HepG2 (cell line): ENCODE measurements at regions not wholly inside any gene's neighbourhood (a gene's known extent, or its start where the extent isn't known, plus 50 kb on each side); places are given as distances from the start of the nearest gene placed in this dataset.

ENCODE experiments used
- ATAC-seq: fragments of 200-7000 bp; cut with Tn5 transposase; 3 replicates; pipeline ENCODE4 v1.9.1; 2020; ENCODE audit warnings: mild to moderate bottlenecking, moderate library complexity
- BruUV-seq: library from RNA; stranded (reverse); fragments of 400-500 nt; replicated peaks from 2 replicates; lab custom pipeline; 2021; lab: Mats Ljungman, UMichigan
- CTCF ChIA-PET: fragments of 300-600 bp; formaldehyde crosslinking; extraction: SDS; loops from one replicate; lab custom pipeline; 2021; ENCODE audit warnings: low total read pairs, inconsistent platforms, low intra/inter-chr PET ratio; lab: Yijun Ruan, JAX
- POLR2A ChIA-PET: fragments of 350-600 bp; sonication (Branson Sonifier 250); formaldehyde crosslinking; loops from one replicate; lab custom pipeline; 2020; ENCODE audit warnings: antibody characterized with exemption, inconsistent platforms; lab: Yijun Ruan, JAX
- DNase-seq: peaks from one replicate; pipeline ENCODE4 v3.0.0-alpha.2; 2015; ENCODE audit warnings: low spot score
- FAIRE-seq: peaks from 3 replicates; lab custom pipeline; 2011; peaks lifted over from hg19 to GRCh38; lab: Jason Lieb, UNC
- H2AFZ ChIP-seq: one replicate; pipeline ENCODE4 v1.6.1; 2011; ENCODE audit warnings: low read length, inconsistent platforms
- H3K27ac ChIP-seq: fragments of 300-600 bp; 3 replicates; pipeline ENCODE4 v1.8.0; 2011; ENCODE audit warnings: mixed run types, mild to moderate bottlenecking, mixed read lengths, low read length, inconsistent platforms; ENCODE audit not compliant: insufficient read depth; ENCODE audit errors: extremely low read length
- H3K27me3 ChIP-seq, 2 experiments: fragments of 200-600 bp in 1 of 2; 2 replicates in 1 of 2; 3 replicates in 1 of 2; pipeline versions ENCODE4 v1.6.0 to v1.8.0; 2011; ENCODE audit warnings: low read length in 2 of 2, mild to moderate bottlenecking in 2 of 2, moderate library complexity in 2 of 2, inconsistent platforms in 1 of 2; ENCODE audit not compliant: insufficient read depth in 2 of 2, control insufficient read depth in 1 of 2
- H3K36me3 ChIP-seq, 2 experiments: fragments of 200-600 bp in 1 of 2; replicated peaks in 1 of 2; 2 replicates in 1 of 2; 3 replicates in 1 of 2; pipeline versions ENCODE4 v1.5.1 to v1.8.0; 2011; ENCODE audit warnings: low read length in 2 of 2, inconsistent platforms in 1 of 2; ENCODE audit not compliant: insufficient read depth in 2 of 2, control insufficient read depth in 1 of 2
- H3K4me1 ChIP-seq: 2 replicates; pipeline ENCODE4 v1.5.1; 2012; ENCODE audit warnings: low read length, inconsistent platforms; ENCODE audit not compliant: insufficient read depth
- H3K4me2 ChIP-seq: 2 replicates; pipeline ENCODE4 v1.6.0; 2011; ENCODE audit warnings: low read depth, low read length, inconsistent platforms
- H3K4me3 ChIP-seq, 3 experiments: fragments of 200-600 bp in 1 of 3; sonication (generic), shearing (Covaris generic) in 1 of 3; replicated peaks in 1 of 3; 2 replicates each; pipeline ENCODE4 v1.5.1; 2011 to 2016; ENCODE audit warnings: low read length in 3 of 3, inconsistent platforms in 2 of 3, low read depth in 2 of 3, mild to moderate bottlenecking in 2 of 3, control low read depth in 1 of 3, mixed read lengths in 1 of 3; ENCODE audit not compliant: insufficient read depth in 1 of 3
- H3K79me2 ChIP-seq: one replicate; pipeline ENCODE4 v1.6.1; 2011; ENCODE audit warnings: low read length, inconsistent platforms; ENCODE audit not compliant: insufficient read depth
- H3K9ac ChIP-seq: 2 replicates; pipeline ENCODE4 v1.6.0; 2011; ENCODE audit warnings: mild to moderate bottlenecking, low read depth, low read length, inconsistent platforms; ENCODE audit not compliant: insufficient read depth
- H3K9me3 ChIP-seq: 2 replicates; pipeline ENCODE4 v1.5.1; 2012; ENCODE audit warnings: mild to moderate bottlenecking, low read length
- H4K20me1 ChIP-seq: 2 replicates; pipeline ENCODE4 v1.6.0; 2011; ENCODE audit warnings: inconsistent platforms, mild to moderate bottlenecking, low read length, moderate library complexity; ENCODE audit not compliant: insufficient read depth
- ARID2 ChIP-seq: sonication (generic); formaldehyde crosslinking; IDR thresholded peaks from 2 replicates; pipeline ENCODE4 v1.8.1; 2022; ENCODE audit warnings: mild to moderate bottlenecking, missing genetic modification reagents, borderline replicate concordance
- CCAR2 ChIP-seq: fragments of 200-400 bp; formaldehyde crosslinking; optimal IDR thresholded peaks from 2 replicates; pipeline ENCODE3; 2018; ENCODE audit warnings: low read depth, mild to moderate bottlenecking, low read length, moderate library complexity
- ELF3 ChIP-seq: IDR thresholded peaks from 2 replicates; pipeline ENCODE4 v1.6.1; 2016; ENCODE audit warnings: missing genetic modification reagents, missing compliant biosample characterization
- FOSL1 ChIP-seq: sonication (generic); formaldehyde crosslinking; IDR thresholded peaks from 2 replicates; pipeline ENCODE4 v1.9.0; 2021; ENCODE audit warnings: missing genetic modification reagents, borderline replicate concordance
- HMGA1 ChIP-seq: sonication (generic); formaldehyde crosslinking; conservative IDR thresholded peaks from 2 replicates; pipeline ENCODE4 v1.4.0; 2020; ENCODE audit warnings: missing genetic modification reagents
- MXD1 ChIP-seq: sonication (generic); formaldehyde crosslinking; IDR thresholded peaks from 2 replicates; pipeline ENCODE4 v1.4.0; 2020; ENCODE audit warnings: mild to moderate bottlenecking, missing genetic modification reagents
- PRMT3 ChIP-seq: sonication (generic); formaldehyde crosslinking; IDR thresholded peaks from 2 replicates; pipeline ENCODE4 v1.8.1; 2022; ENCODE audit warnings: low read depth, mild to moderate bottlenecking, moderate library complexity, missing genetic modification reagents, borderline replicate concordance
- YEATS2 ChIP-seq: sonication (generic); formaldehyde crosslinking; IDR thresholded peaks from 2 replicates; pipeline ENCODE4 v1.4.0; 2020; ENCODE audit warnings: missing genetic modification reagents, borderline replicate concordance
- ZBTB46 ChIP-seq: sonication (generic); formaldehyde crosslinking; IDR thresholded peaks from 2 replicates; pipeline ENCODE4 v1.4.0; 2020; ENCODE audit warnings: mild to moderate bottlenecking, missing genetic modification reagents, borderline replicate concordance
- ZKSCAN1 ChIP-seq: fragments of 150-350 bp; IDR thresholded peaks from 2 replicates; pipeline ENCODE4 v1.6.1; 2014; ENCODE audit warnings: low read length
- ZNF101 ChIP-seq: sonication (generic); formaldehyde crosslinking; IDR thresholded peaks from 2 replicates; pipeline ENCODE4 v1.4.0; 2020; ENCODE audit warnings: mild to moderate bottlenecking, low read depth, missing genetic modification reagents, borderline replicate concordance
- ZNF124 ChIP-seq: sonication (generic); formaldehyde crosslinking; IDR thresholded peaks from 2 replicates; pipeline ENCODE4 v1.4.0; 2020; ENCODE audit warnings: missing genetic modification reagents
- ZNF3 ChIP-seq: IDR thresholded peaks from 2 replicates; pipeline ENCODE4 v1.7.0; 2017; ENCODE audit warnings: inconsistent platforms
- ZNF331 ChIP-seq: sonication (generic); formaldehyde crosslinking; IDR thresholded peaks from 2 replicates; pipeline ENCODE4 v1.4.0; 2020; ENCODE audit warnings: missing genetic modification reagents
- ZNF607 ChIP-seq: sonication (generic); formaldehyde crosslinking; IDR thresholded peaks from 2 replicates; pipeline ENCODE4 v1.5.1; 2020; ENCODE audit warnings: missing genetic modification reagents, mild to moderate bottlenecking, borderline replicate concordance
- ZNF720 ChIP-seq: sonication (generic); formaldehyde crosslinking; IDR thresholded peaks from 2 replicates; pipeline ENCODE4 v1.4.0; 2020; ENCODE audit warnings: missing genetic modification reagents
- ZNF766 ChIP-seq: sonication (generic); formaldehyde crosslinking; IDR thresholded peaks from 2 replicates; pipeline ENCODE4 v1.5.0; 2020; ENCODE audit warnings: missing genetic modification reagents, borderline replicate concordance
- ZNF775 ChIP-seq: sonication (generic); formaldehyde crosslinking; IDR thresholded peaks from 2 replicates; pipeline ENCODE4 v1.4.0; 2020; ENCODE audit warnings: missing genetic modification reagents, mild to moderate bottlenecking, moderate library complexity, borderline replicate concordance
- ZSCAN31 ChIP-seq: sonication (generic); formaldehyde crosslinking; IDR thresholded peaks from 2 replicates; pipeline ENCODE4 v1.5.0; 2020; ENCODE audit warnings: low read depth, mild to moderate bottlenecking, missing genetic modification reagents
- in situ Hi-C: cut with HindIII; loops from 2 replicates; pipeline ENCODE4 v1.10.0; 2017; ENCODE audit warnings: low pct_unique_long_range_greater_than_20kb; ENCODE audit not compliant: extremely low pct_ligation_motif_present
- intact Hi-C: fragments of 100-400 bp; cut with micrococcal nuclease; formaldehyde crosslinking; loops from one replicate; pipeline ENCODE4 v1.10.0; 2022; ENCODE audit not compliant: unreplicated experiment
- TF ChIP-seq, protein P1 (sequence below): sonication (generic); formaldehyde crosslinking; IDR thresholded peaks from 2 replicates; pipeline ENCODE4 v1.5.0; 2020; ENCODE audit warnings: mild to moderate bottlenecking, missing genetic modification reagents
- TF ChIP-seq, protein P2 (sequence below): sonication (generic); formaldehyde crosslinking; IDR thresholded peaks from 2 replicates; pipeline ENCODE4 v1.8.0; 2022; ENCODE audit warnings: missing genetic modification reagents, low read depth, mild to moderate bottlenecking, borderline replicate concordance

GRCh38 chr10:53071505-53072125, 299.0 kb upstream of the MBL2 start (continued):
- TF ChIP-seq ZBTB46 (no peak), ZNF607 (no peak), MXD1 (CRISPR knock-in tag) (no peak), ZNF101 (CRISPR knock-in tag) (no peak), ZNF720 (CRISPR knock-in tag) (no peak), ZNF124 (CRISPR knock-in tag) (no peak), ELF3 (CRISPR knock-in tag) (no peak)
- TF ChIP-seq, protein P1, sequence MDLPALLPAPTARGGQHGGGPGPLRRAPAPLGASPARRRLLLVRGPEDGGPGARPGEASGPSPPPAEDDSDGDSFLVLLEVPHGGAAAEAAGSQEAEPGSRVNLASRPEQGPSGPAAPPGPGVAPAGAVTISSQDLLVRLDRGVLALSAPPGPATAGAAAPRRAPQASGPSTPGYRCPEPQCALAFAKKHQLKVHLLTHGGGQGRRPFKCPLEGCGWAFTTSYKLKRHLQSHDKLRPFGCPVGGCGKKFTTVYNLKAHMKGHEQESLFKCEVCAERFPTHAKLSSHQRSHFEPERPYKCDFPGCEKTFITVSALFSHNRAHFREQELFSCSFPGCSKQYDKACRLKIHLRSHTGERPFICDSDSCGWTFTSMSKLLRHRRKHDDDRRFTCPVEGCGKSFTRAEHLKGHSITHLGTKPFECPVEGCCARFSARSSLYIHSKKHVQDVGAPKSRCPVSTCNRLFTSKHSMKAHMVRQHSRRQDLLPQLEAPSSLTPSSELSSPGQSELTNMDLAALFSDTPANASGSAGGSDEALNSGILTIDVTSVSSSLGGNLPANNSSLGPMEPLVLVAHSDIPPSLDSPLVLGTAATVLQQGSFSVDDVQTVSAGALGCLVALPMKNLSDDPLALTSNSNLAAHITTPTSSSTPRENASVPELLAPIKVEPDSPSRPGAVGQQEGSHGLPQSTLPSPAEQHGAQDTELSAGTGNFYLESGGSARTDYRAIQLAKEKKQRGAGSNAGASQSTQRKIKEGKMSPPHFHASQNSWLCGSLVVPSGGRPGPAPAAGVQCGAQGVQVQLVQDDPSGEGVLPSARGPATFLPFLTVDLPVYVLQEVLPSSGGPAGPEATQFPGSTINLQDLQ (CRISPR knock-in tag) = no peak
- TF ChIP-seq, all 625 proteins: peak for 0

- H3K79me2 ChIP-seq = no peaks in the 10 kb centered on the region
- H3K4me1 ChIP-seq = no peaks in the 10 kb centered on the region
- intact Hi-C loops = no loop called here
- no peak overlapping the region for H3K4me2 ChIP-seq
- BruUV-seq = no TSS peak
- ChIA-PET POLR2A (no interaction called here), CTCF (no interaction called here)
- no peaks in the 10 kb centered on the region for H3K36me3 ChIP-seq
- no peak overlapping the region for H3K27ac ChIP-seq
- no peak overlapping the region for H3K9ac ChIP-seq
- no peak overlapping the region for H2AFZ ChIP-seq
- H3K9me3 ChIP-seq = no peaks in the 10 kb centered on the region
- H3K27me3 ChIP-seq = no peaks in the 10 kb centered on the region
- H3K4me3 ChIP-seq = no peak overlapping the region
- DNase-seq = no peak
- ATAC-seq = no peak
- no peak for FAIRE-seq
- in situ Hi-C loops = no loop called here
- no peaks in the 10 kb centered on the region for H4K20me1 ChIP-seq
- TF ChIP-seq ZKSCAN1 (no peak), ZNF3 (CRISPR knock-in tag) (no peak), ZSCAN31 (CRISPR knock-in tag) (no peak), ZNF766 (CRISPR knock-in tag) (no peak), PRMT3 (CRISPR knock-in tag) (no peak), FOSL1 (CRISPR knock-in tag) (no peak), YEATS2 (CRISPR knock-in tag) (no peak), ZNF775 (CRISPR knock-in tag) (no peak), ZNF331 (no peak), HMGA1 (CRISPR knock-in tag) (no peak), ARID2 (CRISPR knock-in tag) (no peak), CCAR2 (no peak)
- TF ChIP-seq, protein P2, sequence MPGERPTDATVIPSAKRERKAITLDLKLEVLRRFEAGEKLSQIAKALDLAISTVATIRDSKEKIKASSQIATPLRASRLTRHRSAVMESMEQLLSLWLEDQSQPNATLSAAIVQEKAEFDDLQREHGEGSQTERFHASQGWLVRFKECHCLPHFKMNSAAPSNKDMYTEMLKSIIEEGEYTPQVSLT (CRISPR knock-in tag) = no peak
Observed at GRCh38 chr10:53069013-53069412, 296.4 kb upstream of the MBL2 start.
